WTC11 (cell line): ENCODE measurements at regions not wholly inside any gene's neighbourhood (a gene's known extent, or its start where the extent isn't known, plus 50 kb on each side); places are given as distances from the start of the nearest gene placed in this dataset.

ENCODE experiments used
- ATAC-seq: fragments of 200-7000 bp; cut with Tn5 transposase; 2 replicates; pipeline ENCODE4 v1.10.0; 2021; ENCODE audit warnings: mild to moderate bottlenecking, moderate library complexity
- CTCF ChIA-PET: fragments of 300-600 bp; sonication (Branson Sonifier 250); formaldehyde crosslinking; loops from one replicate; lab custom pipeline; 2021; ENCODE audit warnings: antibody characterized with exemption; lab: Charles Lee
- POLR2A ChIA-PET: fragments of 350-600 bp; sonication (Branson Sonifier 250); formaldehyde crosslinking; loops from one replicate; lab custom pipeline; 2021; ENCODE audit warnings: antibody characterized with exemption; lab: Charles Lee
- DNase-seq: peaks from one replicate; pipeline ENCODE4 v3.0.0; 2021; ENCODE audit warnings: low spot score
- H3K27ac Mint-ChIP-seq: 2 replicates; pipeline ENCODE4 v1.8.0; 2021; ENCODE audit warnings: mixed read lengths
- H3K27me3 Mint-ChIP-seq: 2 replicates; pipeline ENCODE4 v1.8.0; 2021; ENCODE audit warnings: low read depth, mild to moderate bottlenecking, moderate library complexity, mixed read lengths
- H3K36me3 Mint-ChIP-seq: 2 replicates; pipeline ENCODE4 v1.8.0; 2021; ENCODE audit warnings: mixed read lengths
- H3K4me1 Mint-ChIP-seq: 2 replicates; pipeline ENCODE4 v1.8.0; 2022; ENCODE audit warnings: mixed read lengths
- H3K4me3 Mint-ChIP-seq: 2 replicates; pipeline ENCODE4 v1.8.0; 2021; ENCODE audit warnings: mild to moderate bottlenecking, moderate library complexity, mixed read lengths
- H3K9me3 Mint-ChIP-seq: 2 replicates; pipeline ENCODE4 v1.8.0; 2021; ENCODE audit warnings: mixed read lengths
- CREM ChIP-seq: sonication (generic); formaldehyde crosslinking; IDR thresholded peaks from 2 replicates; pipeline ENCODE4 v1.8.1; 2022; ENCODE audit warnings: mild to moderate bottlenecking, missing genetic modification reagents, moderate library complexity
- FOXJ3 ChIP-seq: sonication (generic); formaldehyde crosslinking; IDR thresholded peaks from 2 replicates; pipeline ENCODE4 v1.9.0; 2021; ENCODE audit warnings: missing genetic modification reagents, mild to moderate bottlenecking, borderline replicate concordance
- GABPB1 ChIP-seq: sonication (generic); formaldehyde crosslinking; IDR thresholded peaks from 2 replicates; pipeline ENCODE4 v1.8.1; 2023; ENCODE audit warnings: mild to moderate bottlenecking, missing genetic modification reagents
- GTF2I ChIP-seq: fragments of 250-450 bp; sonication (Bioruptor Pico); conservative IDR thresholded peaks from 2 replicates; pipeline ENCODE4 v1.4.0; 2021; ENCODE audit warnings: mild to moderate bottlenecking
- HMGA2 ChIP-seq: fragments of 250-450 bp; sonication (Bioruptor Pico); IDR thresholded peaks from 2 replicates; pipeline ENCODE4 v1.4.0; 2021; ENCODE audit warnings: mild to moderate bottlenecking, moderate library complexity
- JAZF1 ChIP-seq: fragments of 250-450 bp; sonication (Bioruptor Pico); IDR thresholded peaks from 2 replicates; pipeline ENCODE4 v1.9.0; 2021; ENCODE audit warnings: moderate library complexity, mild to moderate bottlenecking, inconsistent platforms
- JUN ChIP-seq: sonication (generic); formaldehyde crosslinking; IDR thresholded peaks from 2 replicates; pipeline ENCODE4 v1.8.0; 2023; ENCODE audit warnings: mild to moderate bottlenecking, missing genetic modification reagents
- NFYB ChIP-seq: sonication (generic); formaldehyde crosslinking; conservative IDR thresholded peaks from 2 replicates; pipeline ENCODE4 v1.8.0; 2022; ENCODE audit warnings: low read depth, missing genetic modification reagents
- NR3C1 ChIP-seq: sonication (generic); formaldehyde crosslinking; conservative IDR thresholded peaks from 2 replicates; pipeline ENCODE4 v1.8.1; 2023; ENCODE audit warnings: low read depth, mild to moderate bottlenecking, missing genetic modification reagents
- OVOL2 ChIP-seq: fragments of 250-450 bp; sonication (Bioruptor Pico); IDR thresholded peaks from 2 replicates; pipeline ENCODE4 v1.9.0; 2021; ENCODE audit warnings: mild to moderate bottlenecking, borderline replicate concordance
- PRRX2 ChIP-seq: fragments of 250-450 bp; sonication (Bioruptor Pico); IDR thresholded peaks from 2 replicates; pipeline ENCODE4 v1.8.0; 2021; ENCODE audit warnings: mild to moderate bottlenecking
- SP1 ChIP-seq: sonication (generic); formaldehyde crosslinking; conservative IDR thresholded peaks from 2 replicates; pipeline ENCODE4 v1.8.1; 2022; ENCODE audit warnings: missing genetic modification reagents
- TCF7 ChIP-seq: sonication (generic); formaldehyde crosslinking; IDR thresholded peaks from 2 replicates; pipeline ENCODE4 v1.8.0; 2022; ENCODE audit warnings: mild to moderate bottlenecking, low read depth, missing genetic modification reagents, moderate library complexity
- ZNF317 ChIP-seq: sonication (generic); formaldehyde crosslinking; IDR thresholded peaks from 2 replicates; pipeline ENCODE4 v1.8.1; 2023; ENCODE audit warnings: low read depth, mild to moderate bottlenecking, moderate library complexity, missing genetic modification reagents, borderline replicate concordance
- ZNF416 ChIP-seq: fragments of 250-450 bp; sonication (Bioruptor Pico); IDR thresholded peaks from 2 replicates; pipeline ENCODE4 v1.9.0; 2021; ENCODE audit warnings: mild to moderate bottlenecking, inconsistent platforms
- TF ChIP-seq, protein P1 (sequence below): sonication (generic); formaldehyde crosslinking; IDR thresholded peaks from 2 replicates; pipeline ENCODE4 v1.8.1; 2023; ENCODE audit warnings: mild to moderate bottlenecking, missing genetic modification reagents, borderline replicate concordance
- TF ChIP-seq, protein P2 (sequence below): sonication (generic); formaldehyde crosslinking; IDR thresholded peaks from 2 replicates; pipeline ENCODE4 v1.8.1; 2023; ENCODE audit warnings: mild to moderate bottlenecking, moderate library complexity, missing genetic modification reagents
- TF ChIP-seq, protein P3 (sequence below): sonication (generic); formaldehyde crosslinking; IDR thresholded peaks from 2 replicates; pipeline ENCODE4 v1.8.1; 2022; ENCODE audit warnings: mild to moderate bottlenecking, missing genetic modification reagents, moderate library complexity, borderline replicate concordance
- TF ChIP-seq, protein P4 (sequence below): sonication (generic); formaldehyde crosslinking; IDR thresholded peaks from 2 replicates; pipeline ENCODE4 v1.8.0; 2022; ENCODE audit warnings: mild to moderate bottlenecking, missing genetic modification reagents
- TF ChIP-seq, protein P5 (sequence below): sonication (generic); formaldehyde crosslinking; IDR thresholded peaks from 2 replicates; pipeline ENCODE4 v1.8.0; 2022; ENCODE audit warnings: mild to moderate bottlenecking, missing genetic modification reagents
- TF ChIP-seq, protein P6 (sequence below): fragments of 250-450 bp; sonication (Bioruptor Pico); IDR thresholded peaks from 2 replicates; pipeline ENCODE4 v1.8.0; 2021; ENCODE audit warnings: mild to moderate bottlenecking

DNA sequence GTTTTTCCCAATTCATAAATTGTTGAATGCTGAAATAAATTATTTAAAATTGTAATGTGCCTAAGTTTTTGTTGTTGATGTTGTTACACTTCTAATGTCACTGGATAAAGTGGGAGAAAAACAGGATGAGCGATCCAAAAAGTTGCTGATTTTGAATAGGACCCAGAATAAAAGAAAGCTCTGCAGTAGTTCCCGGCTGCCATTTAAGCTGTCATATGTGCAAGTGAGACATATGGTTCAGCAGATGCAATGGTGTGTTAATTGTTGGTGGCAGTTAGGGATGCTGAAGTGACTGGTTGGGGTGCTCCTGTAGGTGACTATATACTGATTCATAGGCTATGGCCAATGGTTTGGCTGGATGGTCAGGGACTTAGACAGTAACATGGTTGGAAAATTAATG lies 1517.4 kb upstream of the LRRTM3 start (continued):
- TF ChIP-seq, protein P1, sequence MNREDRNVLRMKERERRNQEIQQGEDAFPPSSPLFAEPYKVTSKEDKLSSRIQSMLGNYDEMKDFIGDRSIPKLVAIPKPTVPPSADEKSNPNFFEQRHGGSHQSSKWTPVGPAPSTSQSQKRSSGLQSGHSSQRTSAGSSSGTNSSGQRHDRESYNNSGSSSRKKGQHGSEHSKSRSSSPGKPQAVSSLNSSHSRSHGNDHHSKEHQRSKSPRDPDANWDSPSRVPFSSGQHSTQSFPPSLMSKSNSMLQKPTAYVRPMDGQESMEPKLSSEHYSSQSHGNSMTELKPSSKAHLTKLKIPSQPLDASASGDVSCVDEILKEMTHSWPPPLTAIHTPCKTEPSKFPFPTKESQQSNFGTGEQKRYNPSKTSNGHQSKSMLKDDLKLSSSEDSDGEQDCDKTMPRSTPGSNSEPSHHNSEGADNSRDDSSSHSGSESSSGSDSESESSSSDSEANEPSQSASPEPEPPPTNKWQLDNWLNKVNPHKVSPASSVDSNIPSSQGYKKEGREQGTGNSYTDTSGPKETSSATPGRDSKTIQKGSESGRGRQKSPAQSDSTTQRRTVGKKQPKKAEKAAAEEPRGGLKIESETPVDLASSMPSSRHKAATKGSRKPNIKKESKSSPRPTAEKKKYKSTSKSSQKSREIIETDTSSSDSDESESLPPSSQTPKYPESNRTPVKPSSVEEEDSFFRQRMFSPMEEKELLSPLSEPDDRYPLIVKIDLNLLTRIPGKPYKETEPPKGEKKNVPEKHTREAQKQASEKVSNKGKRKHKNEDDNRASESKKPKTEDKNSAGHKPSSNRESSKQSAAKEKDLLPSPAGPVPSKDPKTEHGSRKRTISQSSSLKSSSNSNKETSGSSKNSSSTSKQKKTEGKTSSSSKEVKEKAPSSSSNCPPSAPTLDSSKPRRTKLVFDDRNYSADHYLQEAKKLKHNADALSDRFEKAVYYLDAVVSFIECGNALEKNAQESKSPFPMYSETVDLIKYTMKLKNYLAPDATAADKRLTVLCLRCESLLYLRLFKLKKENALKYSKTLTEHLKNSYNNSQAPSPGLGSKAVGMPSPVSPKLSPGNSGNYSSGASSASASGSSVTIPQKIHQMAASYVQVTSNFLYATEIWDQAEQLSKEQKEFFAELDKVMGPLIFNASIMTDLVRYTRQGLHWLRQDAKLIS (CRISPR knock-in tag): no peak
- TF ChIP-seq HMGA2 (CRISPR knock-in tag) (no peak), NR3C1 (no peak), NFYB (CRISPR knock-in tag) (no peak), SP1 (CRISPR knock-in tag) (no peak), ZNF317 (CRISPR knock-in tag) (no peak), GTF2I (CRISPR knock-in tag) (no peak)
- TF ChIP-seq, protein P2, sequence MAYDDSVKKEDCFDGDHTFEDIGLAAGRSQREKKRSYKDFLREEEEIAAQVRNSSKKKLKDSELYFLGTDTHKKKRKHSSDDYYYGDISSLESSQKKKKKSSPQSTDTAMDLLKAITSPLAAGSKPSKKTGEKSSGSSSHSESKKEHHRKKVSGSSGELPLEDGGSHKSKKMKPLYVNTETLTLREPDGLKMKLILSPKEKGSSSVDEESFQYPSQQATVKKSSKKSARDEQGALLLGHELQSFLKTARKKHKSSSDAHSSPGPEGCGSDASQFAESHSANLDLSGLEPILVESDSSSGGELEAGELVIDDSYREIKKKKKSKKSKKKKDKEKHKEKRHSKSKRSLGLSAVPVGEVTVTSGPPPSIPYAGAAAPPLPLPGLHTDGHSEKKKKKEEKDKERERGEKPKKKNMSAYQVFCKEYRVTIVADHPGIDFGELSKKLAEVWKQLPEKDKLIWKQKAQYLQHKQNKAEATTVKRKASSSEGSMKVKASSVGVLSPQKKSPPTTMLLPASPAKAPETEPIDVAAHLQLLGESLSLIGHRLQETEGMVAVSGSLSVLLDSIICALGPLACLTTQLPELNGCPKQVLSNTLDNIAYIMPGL (CRISPR knock-in tag): no peak
- TF ChIP-seq, protein P3, sequence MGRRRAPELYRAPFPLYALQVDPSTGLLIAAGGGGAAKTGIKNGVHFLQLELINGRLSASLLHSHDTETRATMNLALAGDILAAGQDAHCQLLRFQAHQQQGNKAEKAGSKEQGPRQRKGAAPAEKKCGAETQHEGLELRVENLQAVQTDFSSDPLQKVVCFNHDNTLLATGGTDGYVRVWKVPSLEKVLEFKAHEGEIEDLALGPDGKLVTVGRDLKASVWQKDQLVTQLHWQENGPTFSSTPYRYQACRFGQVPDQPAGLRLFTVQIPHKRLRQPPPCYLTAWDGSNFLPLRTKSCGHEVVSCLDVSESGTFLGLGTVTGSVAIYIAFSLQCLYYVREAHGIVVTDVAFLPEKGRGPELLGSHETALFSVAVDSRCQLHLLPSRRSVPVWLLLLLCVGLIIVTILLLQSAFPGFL (CRISPR knock-in tag): no peak
- TF ChIP-seq, protein P4, sequence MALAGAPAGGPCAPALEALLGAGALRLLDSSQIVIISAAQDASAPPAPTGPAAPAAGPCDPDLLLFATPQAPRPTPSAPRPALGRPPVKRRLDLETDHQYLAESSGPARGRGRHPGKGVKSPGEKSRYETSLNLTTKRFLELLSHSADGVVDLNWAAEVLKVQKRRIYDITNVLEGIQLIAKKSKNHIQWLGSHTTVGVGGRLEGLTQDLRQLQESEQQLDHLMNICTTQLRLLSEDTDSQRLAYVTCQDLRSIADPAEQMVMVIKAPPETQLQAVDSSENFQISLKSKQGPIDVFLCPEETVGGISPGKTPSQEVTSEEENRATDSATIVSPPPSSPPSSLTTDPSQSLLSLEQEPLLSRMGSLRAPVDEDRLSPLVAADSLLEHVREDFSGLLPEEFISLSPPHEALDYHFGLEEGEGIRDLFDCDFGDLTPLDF (CRISPR knock-in tag): no peak

DNA sequence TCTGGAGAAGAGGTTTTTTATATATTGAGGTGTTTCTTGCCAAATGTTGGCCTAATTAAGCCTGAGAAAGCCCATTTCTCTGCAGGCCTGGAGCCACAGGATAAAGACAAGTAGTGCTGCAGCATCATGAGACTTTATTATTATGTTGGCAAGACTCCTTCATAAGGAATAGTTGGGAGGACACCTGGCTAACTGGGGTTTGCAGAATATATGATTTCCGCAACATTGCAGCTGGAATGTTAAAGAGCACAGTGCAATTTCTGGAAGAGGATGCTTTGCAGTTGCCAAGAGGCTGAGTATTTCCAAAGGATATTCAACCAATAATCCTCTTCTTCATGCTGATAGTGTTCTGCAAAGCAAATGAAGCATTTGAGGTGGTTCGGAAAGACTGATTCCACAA lies 1512.8 kb upstream of the LRRTM3 start:
- CTCF ChIA-PET: no interaction called here
- POLR2A ChIA-PET: interaction anchor here (0.6 kb wide), 1 partner anchor 671 kb away, joined by 3 read pairs; no protein-coding TSS in a partner anchor
- DNase-seq (no peak), ATAC-seq (no peak)
- Mint-ChIP-seq H3K4me1 (peaks cover 5% of the 10 kb centered on the region), H3K27me3 (no peaks in the 10 kb centered on the region; the same call in 1 of the 2 replicates), H3K27ac (no peak overlapping the region), H3K36me3 (peaks cover 31% of the 10 kb centered on the region), H3K9me3 (peaks cover 64% of the 10 kb centered on the region), H3K4me3 (no peak overlapping the region)
- TF ChIP-seq GABPB1 (CRISPR knock-in tag) (no peak), CREM (CRISPR knock-in tag) (no peak), GTF2I (CRISPR knock-in tag) (no peak), ZNF416 (CRISPR knock-in tag) (no peak), NFYB (CRISPR knock-in tag) (no peak), FOXJ3 (CRISPR knock-in tag) (no peak), OVOL2 (CRISPR knock-in tag) (no peak), PRRX2 (CRISPR knock-in tag) (no peak), JAZF1 (CRISPR knock-in tag) (no peak), TCF7 (CRISPR knock-in tag) (no peak), JUN (CRISPR knock-in tag) (no peak)
- TF ChIP-seq, protein P1 (CRISPR knock-in tag): no peak
- TF ChIP-seq, protein P5, sequence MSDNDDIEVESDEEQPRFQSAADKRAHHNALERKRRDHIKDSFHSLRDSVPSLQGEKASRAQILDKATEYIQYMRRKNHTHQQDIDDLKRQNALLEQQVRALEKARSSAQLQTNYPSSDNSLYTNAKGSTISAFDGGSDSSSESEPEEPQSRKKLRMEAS (CRISPR knock-in tag): no peak
- TF ChIP-seq, protein P6, sequence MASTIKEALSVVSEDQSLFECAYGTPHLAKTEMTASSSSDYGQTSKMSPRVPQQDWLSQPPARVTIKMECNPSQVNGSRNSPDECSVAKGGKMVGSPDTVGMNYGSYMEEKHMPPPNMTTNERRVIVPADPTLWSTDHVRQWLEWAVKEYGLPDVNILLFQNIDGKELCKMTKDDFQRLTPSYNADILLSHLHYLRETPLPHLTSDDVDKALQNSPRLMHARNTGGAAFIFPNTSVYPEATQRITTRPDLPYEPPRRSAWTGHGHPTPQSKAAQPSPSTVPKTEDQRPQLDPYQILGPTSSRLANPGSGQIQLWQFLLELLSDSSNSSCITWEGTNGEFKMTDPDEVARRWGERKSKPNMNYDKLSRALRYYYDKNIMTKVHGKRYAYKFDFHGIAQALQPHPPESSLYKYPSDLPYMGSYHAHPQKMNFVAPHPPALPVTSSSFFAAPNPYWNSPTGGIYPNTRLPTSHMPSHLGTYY (CRISPR knock-in tag): no peak
- TF ChIP-seq, protein P2 (CRISPR knock-in tag): no peak
